HepG2 (cell line): ENCODE measurements at regions not wholly inside any gene's neighbourhood (a gene's known extent, or its start where the extent isn't known, plus 50 kb on each side); places are given as distances from the start of the nearest gene placed in this dataset.

Source experiments
- ATAC-seq: fragments of 200-7000 bp; cut with Tn5 transposase; 3 replicates; pipeline ENCODE4 v1.9.1; 2020; ENCODE audit warnings: mild to moderate bottlenecking, moderate library complexity
- BruUV-seq: library from RNA; stranded (reverse); fragments of 400-500 nt; replicated peaks from 2 replicates; lab custom pipeline; 2021; lab: Mats Ljungman, UMichigan
- CTCF ChIA-PET: fragments of 300-600 bp; formaldehyde crosslinking; extraction: SDS; loops from one replicate; lab custom pipeline; 2021; ENCODE audit warnings: low total read pairs, inconsistent platforms, low intra/inter-chr PET ratio; lab: Yijun Ruan, JAX
- POLR2A ChIA-PET: fragments of 350-600 bp; sonication (Branson Sonifier 250); formaldehyde crosslinking; loops from one replicate; lab custom pipeline; 2020; ENCODE audit warnings: antibody characterized with exemption, inconsistent platforms; lab: Yijun Ruan, JAX
- DNase-seq: peaks from one replicate; pipeline ENCODE4 v3.0.0-alpha.2; 2015; ENCODE audit warnings: low spot score
- FAIRE-seq: peaks from 3 replicates; lab custom pipeline; 2011; peaks lifted over from hg19 to GRCh38; lab: Jason Lieb, UNC
- H2AFZ ChIP-seq: one replicate; pipeline ENCODE4 v1.6.1; 2011; ENCODE audit warnings: low read length, inconsistent platforms
- H3K27ac ChIP-seq: fragments of 300-600 bp; 3 replicates; pipeline ENCODE4 v1.8.0; 2011; ENCODE audit warnings: mixed run types, mild to moderate bottlenecking, mixed read lengths, low read length, inconsistent platforms; ENCODE audit not compliant: insufficient read depth; ENCODE audit errors: extremely low read length
- H3K27me3 ChIP-seq, 2 experiments: fragments of 200-600 bp in 1 of 2; 2 replicates in 1 of 2; 3 replicates in 1 of 2; pipeline versions ENCODE4 v1.6.0 to v1.8.0; 2011; ENCODE audit warnings: low read length in 2 of 2, mild to moderate bottlenecking in 2 of 2, moderate library complexity in 2 of 2, inconsistent platforms in 1 of 2; ENCODE audit not compliant: insufficient read depth in 2 of 2, control insufficient read depth in 1 of 2
- H3K36me3 ChIP-seq, 2 experiments: fragments of 200-600 bp in 1 of 2; replicated peaks in 1 of 2; 2 replicates in 1 of 2; 3 replicates in 1 of 2; pipeline versions ENCODE4 v1.5.1 to v1.8.0; 2011; ENCODE audit warnings: low read length in 2 of 2, inconsistent platforms in 1 of 2; ENCODE audit not compliant: insufficient read depth in 2 of 2, control insufficient read depth in 1 of 2
- H3K4me1 ChIP-seq: 2 replicates; pipeline ENCODE4 v1.5.1; 2012; ENCODE audit warnings: low read length, inconsistent platforms; ENCODE audit not compliant: insufficient read depth
- H3K4me2 ChIP-seq: 2 replicates; pipeline ENCODE4 v1.6.0; 2011; ENCODE audit warnings: low read depth, low read length, inconsistent platforms
- H3K4me3 ChIP-seq, 3 experiments: fragments of 200-600 bp in 1 of 3; sonication (generic), shearing (Covaris generic) in 1 of 3; replicated peaks in 1 of 3; 2 replicates each; pipeline ENCODE4 v1.5.1; 2011 to 2016; ENCODE audit warnings: low read length in 3 of 3, inconsistent platforms in 2 of 3, low read depth in 2 of 3, mild to moderate bottlenecking in 2 of 3, control low read depth in 1 of 3, mixed read lengths in 1 of 3; ENCODE audit not compliant: insufficient read depth in 1 of 3
- H3K79me2 ChIP-seq: one replicate; pipeline ENCODE4 v1.6.1; 2011; ENCODE audit warnings: low read length, inconsistent platforms; ENCODE audit not compliant: insufficient read depth
- H3K9ac ChIP-seq: 2 replicates; pipeline ENCODE4 v1.6.0; 2011; ENCODE audit warnings: mild to moderate bottlenecking, low read depth, low read length, inconsistent platforms; ENCODE audit not compliant: insufficient read depth
- H3K9me3 ChIP-seq: 2 replicates; pipeline ENCODE4 v1.5.1; 2012; ENCODE audit warnings: mild to moderate bottlenecking, low read length
- H4K20me1 ChIP-seq: 2 replicates; pipeline ENCODE4 v1.6.0; 2011; ENCODE audit warnings: inconsistent platforms, mild to moderate bottlenecking, low read length, moderate library complexity; ENCODE audit not compliant: insufficient read depth
- BCL6 ChIP-seq: IDR thresholded peaks from 2 replicates; pipeline ENCODE4 v1.6.1; 2016; ENCODE audit warnings: missing genetic modification reagents, missing compliant biosample characterization
- GLI4 ChIP-seq: sonication (generic); formaldehyde crosslinking; IDR thresholded peaks from 2 replicates; pipeline ENCODE4 v1.5.1; 2020; ENCODE audit warnings: missing genetic modification reagents, mild to moderate bottlenecking, moderate library complexity, borderline replicate concordance
- IKZF1 ChIP-seq: fragments of 450-650 bp; IDR thresholded peaks from 2 replicates; pipeline ENCODE4 v1.7.1; 2016
- MAFK ChIP-seq, 2 experiments: IDR thresholded peaks in 1 of 2; conservative IDR thresholded peaks in 1 of 2; 2 replicates each; pipeline ENCODE4 v1.6.1; 2011; ENCODE audit warnings: improper control_type of control experiment in 2 of 2, low read length in 2 of 2
- PHB2 ChIP-seq: fragments of 450-650 bp; IDR thresholded peaks from 2 replicates; pipeline ENCODE4 v1.6.1; 2018; ENCODE audit not compliant: partially characterized antibody
- RFX1 ChIP-seq: fragments of 450-650 bp; IDR thresholded peaks from 2 replicates; pipeline ENCODE4 v1.6.1; 2017
- RORA ChIP-seq: sonication (generic); formaldehyde crosslinking; IDR thresholded peaks from 2 replicates; pipeline ENCODE4 v1.5.0; 2020; ENCODE audit warnings: mild to moderate bottlenecking, missing genetic modification reagents, moderate library complexity
- RXRB ChIP-seq: IDR thresholded peaks from 2 replicates; pipeline ENCODE4 v1.6.1; 2016; ENCODE audit warnings: borderline replicate concordance, missing genetic modification reagents, missing compliant biosample characterization
- STAT5B ChIP-seq: sonication (generic); formaldehyde crosslinking; IDR thresholded peaks from 2 replicates; pipeline ENCODE4 v1.4.0; 2020; ENCODE audit warnings: missing genetic modification reagents
- WGBS: methylation state at CpG from one replicate; pipeline ENCODE4 v1.1.6; 2017; ENCODE audit warnings: low lambda C conversion rate; 5-methylcytosine and 5-hydroxymethylcytosine counted together
- in situ Hi-C: cut with HindIII; loops from 2 replicates; pipeline ENCODE4 v1.10.0; 2017; ENCODE audit warnings: low pct_unique_long_range_greater_than_20kb; ENCODE audit not compliant: extremely low pct_ligation_motif_present
- intact Hi-C: fragments of 100-400 bp; cut with micrococcal nuclease; formaldehyde crosslinking; loops from one replicate; pipeline ENCODE4 v1.10.0; 2022; ENCODE audit not compliant: unreplicated experiment
- TF ChIP-seq, protein P1 (sequence below): sonication (generic); formaldehyde crosslinking; IDR thresholded peaks from 2 replicates; pipeline ENCODE4 v1.4.0; 2020; ENCODE audit warnings: missing genetic modification reagents
- TF ChIP-seq, protein P2 (sequence below): IDR thresholded peaks from 2 replicates; pipeline ENCODE4 v1.6.1; 2018; ENCODE audit warnings: missing genetic modification reagents
- TF ChIP-seq, protein P3 (sequence below), 2 experiments: sonication (generic) in 1 of 2; formaldehyde crosslinking in 1 of 2; IDR thresholded peaks; 2 replicates each; pipeline versions ENCODE4 v1.6.1 to v1.9.0; 2014 to 2022; ENCODE audit warnings: antibody characterized with exemption in 1 of 2, borderline replicate concordance in 1 of 2, inconsistent platforms in 1 of 2, low read depth in 1 of 2, missing genetic modification reagents in 1 of 2

DNA sequence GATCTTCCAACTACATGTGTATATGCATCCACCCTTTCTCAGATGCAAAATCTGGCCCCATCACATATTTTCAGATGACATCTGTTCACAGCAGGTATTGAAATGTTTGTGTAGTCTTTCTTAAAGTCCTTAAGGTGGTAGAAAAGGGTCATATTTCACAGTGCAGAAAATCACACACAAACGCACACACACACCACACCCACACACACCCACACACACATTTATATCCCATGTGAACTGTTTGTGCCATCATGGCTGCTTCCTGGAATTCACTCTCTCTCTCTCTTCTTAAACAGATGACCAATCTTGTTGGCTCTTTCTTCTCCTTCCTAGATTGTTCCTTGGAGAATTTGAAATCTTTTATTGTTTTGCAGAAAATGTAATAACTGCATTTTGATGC lies 663.0 kb upstream of the GRM3 start:
- Histone ChIP-seq H3K79me2 (no peaks in the 10 kb centered on the region), H3K27me3 (no peaks in the 10 kb centered on the region), H3K9me3 (no peaks in the 10 kb centered on the region), H3K4me3 (no peak overlapping the region), H3K9ac (no peak overlapping the region), H3K27ac (no peak overlapping the region), H3K36me3 (no peaks in the 10 kb centered on the region), H4K20me1 (no peaks in the 10 kb centered on the region), H2AFZ (no peak overlapping the region), H3K4me1 (no peaks in the 10 kb centered on the region), H3K4me2 (no peak overlapping the region)
- no peak for FAIRE-seq
- in situ Hi-C loops, result no loop called here
- no peak for DNase-seq
- CTCF ChIA-PET, result no interaction called here
- POLR2A ChIA-PET, result no interaction called here
- intact Hi-C loops, result loop anchor here (10.0 kb wide), 1 partner anchor 56 kb away; no protein-coding TSS in a partner anchor
- BruUV-seq, result no TSS peak
- ATAC-seq, result no peak
- TF ChIP-seq, protein P1, sequence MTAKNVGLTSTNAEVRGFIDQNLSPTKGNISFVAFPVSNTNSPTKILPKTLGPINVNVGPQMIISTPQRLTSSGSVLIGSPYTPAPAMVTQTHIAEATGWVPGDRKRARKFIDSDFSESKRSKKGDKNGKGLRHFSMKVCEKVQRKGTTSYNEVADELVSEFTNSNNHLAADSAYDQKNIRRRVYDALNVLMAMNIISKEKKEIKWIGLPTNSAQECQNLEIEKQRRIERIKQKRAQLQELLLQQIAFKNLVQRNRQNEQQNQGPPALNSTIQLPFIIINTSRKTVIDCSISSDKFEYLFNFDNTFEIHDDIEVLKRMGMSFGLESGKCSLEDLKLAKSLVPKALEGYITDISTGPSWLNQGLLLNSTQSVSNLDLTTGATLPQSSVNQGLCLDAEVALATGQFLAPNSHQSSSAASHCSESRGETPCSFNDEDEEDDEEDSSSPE (CRISPR knock-in tag), result no peak
- peak; percentile 30 to 55; a peak in 1 of 4 replicates for TF ChIP-seq MAFK (conservative IDR thresholded peaks at IDR 0.05 in 1 of 2, IDR thresholded peaks at IDR 0.05 in 1 of 2; ENCODE audit: low read length in 2 of 2)
- WGBS, result 0% methylated on average over 1 of the region's 1 CpG

DNA sequence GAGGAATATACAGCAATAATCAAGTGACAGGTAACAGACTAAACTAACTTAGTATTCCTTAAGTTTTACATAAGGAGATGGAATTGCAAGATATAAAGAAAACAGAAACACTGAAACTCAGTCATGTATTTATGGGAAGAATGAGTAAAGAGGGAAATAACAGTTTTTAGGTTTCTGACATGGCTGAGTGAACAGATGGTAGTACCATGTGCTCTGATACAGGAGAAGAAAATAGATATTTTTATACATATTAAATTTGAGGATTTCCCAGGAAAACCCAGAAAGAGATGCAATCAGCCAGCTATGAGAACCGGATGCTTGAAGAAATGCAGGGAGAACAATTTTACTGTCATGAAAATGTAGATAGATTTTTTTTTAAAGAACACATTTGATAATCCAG lies 669.5 kb upstream of the GRM3 start:
- Histone ChIP-seq H3K9ac (no peak overlapping the region), H3K36me3 (no peaks in the 10 kb centered on the region), H4K20me1 (no peaks in the 10 kb centered on the region), H3K9me3 (no peaks in the 10 kb centered on the region), H3K27ac (no peak overlapping the region), H3K27me3 (no peaks in the 10 kb centered on the region), H2AFZ (no peak overlapping the region), H3K79me2 (no peaks in the 10 kb centered on the region), H3K4me1 (no peaks in the 10 kb centered on the region), H3K4me2 (no peak overlapping the region), H3K4me3 (no peak overlapping the region)
- ChIA-PET POLR2A (no interaction called here), CTCF (no interaction called here)
- WGBS, result 14% methylated on average over 1 of the region's 1 CpG
- BruUV-seq, result no TSS peak
- DNase-seq (no peak), ATAC-seq (no peak), FAIRE-seq (no peak)
- in situ Hi-C loops, result no loop called here
- intact Hi-C loops, result no loop called here
- TF ChIP-seq GLI4 (no peak), RFX1 (no peak), BCL6 (CRISPR knock-in tag) (no peak), STAT5B (CRISPR knock-in tag) (no peak), PHB2 (no peak), RXRB (CRISPR knock-in tag) (no peak), RORA (CRISPR knock-in tag) (no peak), IKZF1 (no peak)
- TF ChIP-seq, protein P2, sequence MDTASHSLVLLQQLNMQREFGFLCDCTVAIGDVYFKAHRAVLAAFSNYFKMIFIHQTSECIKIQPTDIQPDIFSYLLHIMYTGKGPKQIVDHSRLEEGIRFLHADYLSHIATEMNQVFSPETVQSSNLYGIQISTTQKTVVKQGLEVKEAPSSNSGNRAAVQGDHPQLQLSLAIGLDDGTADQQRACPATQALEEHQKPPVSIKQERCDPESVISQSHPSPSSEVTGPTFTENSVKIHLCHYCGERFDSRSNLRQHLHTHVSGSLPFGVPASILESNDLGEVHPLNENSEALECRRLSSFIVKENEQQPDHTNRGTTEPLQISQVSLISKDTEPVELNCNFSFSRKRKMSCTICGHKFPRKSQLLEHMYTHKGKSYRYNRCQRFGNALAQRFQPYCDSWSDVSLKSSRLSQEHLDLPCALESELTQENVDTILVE (CRISPR knock-in tag), result no peak
- TF ChIP-seq, protein P3, sequence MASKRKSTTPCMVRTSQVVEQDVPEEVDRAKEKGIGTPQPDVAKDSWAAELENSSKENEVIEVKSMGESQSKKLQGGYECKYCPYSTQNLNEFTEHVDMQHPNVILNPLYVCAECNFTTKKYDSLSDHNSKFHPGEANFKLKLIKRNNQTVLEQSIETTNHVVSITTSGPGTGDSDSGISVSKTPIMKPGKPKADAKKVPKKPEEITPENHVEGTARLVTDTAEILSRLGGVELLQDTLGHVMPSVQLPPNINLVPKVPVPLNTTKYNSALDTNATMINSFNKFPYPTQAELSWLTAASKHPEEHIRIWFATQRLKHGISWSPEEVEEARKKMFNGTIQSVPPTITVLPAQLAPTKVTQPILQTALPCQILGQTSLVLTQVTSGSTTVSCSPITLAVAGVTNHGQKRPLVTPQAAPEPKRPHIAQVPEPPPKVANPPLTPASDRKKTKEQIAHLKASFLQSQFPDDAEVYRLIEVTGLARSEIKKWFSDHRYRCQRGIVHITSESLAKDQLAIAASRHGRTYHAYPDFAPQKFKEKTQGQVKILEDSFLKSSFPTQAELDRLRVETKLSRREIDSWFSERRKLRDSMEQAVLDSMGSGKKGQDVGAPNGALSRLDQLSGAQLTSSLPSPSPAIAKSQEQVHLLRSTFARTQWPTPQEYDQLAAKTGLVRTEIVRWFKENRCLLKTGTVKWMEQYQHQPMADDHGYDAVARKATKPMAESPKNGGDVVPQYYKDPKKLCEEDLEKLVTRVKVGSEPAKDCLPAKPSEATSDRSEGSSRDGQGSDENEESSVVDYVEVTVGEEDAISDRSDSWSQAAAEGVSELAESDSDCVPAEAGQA (IDR thresholded peaks at IDR 0.05; ENCODE audit: low read depth), result no peak
- TF ChIP-seq, protein P3 (CRISPR knock-in tag; IDR thresholded peaks at IDR 0.05; ENCODE audit: borderline replicate concordance), result no peak
